Natural killer cell treated with Interleukin-12 subunit alpha and Interleukin-12 subunit beta and Interleukin-15 and Interleukin-18, amount 100 ng/mL, for 72 hours (primary cell): ENCODE measurements at regions not wholly inside any gene's neighbourhood (a gene's known extent, or its start where the extent isn't known, plus 50 kb on each side); places are given as distances from the start of the nearest gene placed in this dataset.

Experiments used
- ATAC-seq, 2 donors: fragments of 150-1000 bp; cut with Tn5 transposase in 1 of 2; sonication (Bioruptor Pico), chemical (Tn5 transposase) in 1 of 2; 2 replicates each; pipeline ENCODE4 v1.10.0; 2021
- DNase-seq: peaks from one replicate; pipeline ENCODE4 v3.0.0; 2022; ENCODE audit warnings: low spot score
- H3K27ac Mint-ChIP-seq, 2 donors: 1 replicate in 1 of 2; 2 replicates in 1 of 2; pipeline ENCODE4 v1.8.0; 2022; ENCODE audit warnings: mixed read lengths in 2 of 2, mild to moderate bottlenecking in 1 of 2, moderate library complexity in 1 of 2
- H3K27me3 Mint-ChIP-seq, 2 donors: 1 replicate in 1 of 2; 2 replicates in 1 of 2; pipeline ENCODE4 v1.8.0; 2022; ENCODE audit warnings: mixed read lengths in 2 of 2
- H3K36me3 Mint-ChIP-seq: one replicate; pipeline ENCODE4 v1.8.0; 2022; ENCODE audit warnings: mixed read lengths
- H3K4me1 Mint-ChIP-seq, 2 donors: 1 replicate in 1 of 2; 2 replicates in 1 of 2; pipeline ENCODE4 v1.8.0; 2022; ENCODE audit warnings: low read depth in 2 of 2, mixed read lengths in 2 of 2, mild to moderate bottlenecking in 1 of 2
- H3K4me3 Mint-ChIP-seq: one replicate; pipeline ENCODE4 v1.8.0; 2022; ENCODE audit warnings: mixed read lengths
- H3K9me3 Mint-ChIP-seq: 2 replicates; pipeline ENCODE4 v1.8.0; 2022; ENCODE audit warnings: mixed read lengths

DNA sequence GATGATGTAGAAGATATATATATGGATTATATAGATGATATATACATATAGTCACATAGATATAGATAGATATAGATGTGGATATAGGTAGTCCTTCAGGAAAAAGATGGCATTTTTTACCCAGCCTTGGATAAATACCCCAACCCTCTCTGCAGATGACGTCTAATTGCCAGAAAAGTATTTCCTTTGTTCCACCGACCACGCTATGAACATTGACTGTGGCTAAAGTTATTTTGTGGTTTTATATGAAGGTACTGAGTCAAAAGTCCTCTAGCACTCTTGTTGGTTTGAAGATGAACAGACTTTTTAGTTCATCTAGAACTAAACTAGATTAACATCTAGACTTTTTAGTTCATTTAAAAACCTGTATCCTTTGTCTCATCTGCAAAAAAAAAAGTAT, 207.7 kb downstream of the PLOD2 start:
- no peaks in the 10 kb centered on the region for H3K27me3 Mint-ChIP-seq
- no peaks in the 10 kb centered on the region for H3K36me3 Mint-ChIP-seq
- no peak for ATAC-seq
- H3K4me3 Mint-ChIP-seq: no peak overlapping the region
- peaks cover 1% of the 10 kb centered on the region for H3K9me3 Mint-ChIP-seq
- H3K4me1 Mint-ChIP-seq: no peaks in the 10 kb centered on the region
- no peak for DNase-seq
- H3K27ac Mint-ChIP-seq: no peak overlapping the region

DNA sequence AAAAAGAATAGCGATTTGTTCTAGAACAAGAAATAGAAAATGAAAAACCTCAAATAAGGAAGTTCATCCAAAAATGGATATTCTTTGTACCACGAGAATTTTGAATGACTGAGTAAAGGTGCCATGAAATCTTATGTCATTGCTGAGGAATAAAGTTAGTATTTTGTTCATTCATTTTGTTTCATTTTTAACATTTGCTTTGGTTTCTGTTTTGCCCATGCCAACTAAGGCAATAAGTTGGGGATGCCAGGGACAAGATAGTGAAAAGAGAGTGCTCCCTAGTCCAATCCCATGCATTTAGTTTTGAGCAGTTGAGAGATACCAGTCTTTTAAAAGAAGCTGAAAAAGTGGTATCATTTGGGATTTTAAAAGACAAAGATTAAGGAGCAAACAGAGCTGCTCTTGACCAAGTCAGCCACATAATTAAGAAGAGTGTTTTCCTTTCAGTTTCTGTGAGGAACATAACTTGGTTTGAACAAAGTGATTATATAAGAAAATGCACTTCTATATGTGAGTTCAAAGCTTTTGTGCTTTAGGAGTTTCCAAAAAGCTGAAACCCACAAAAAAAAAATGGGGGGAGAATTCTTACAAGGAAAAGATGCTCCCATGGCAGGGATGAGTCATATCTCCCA, 201.4 kb downstream of the PLOD2 start:
- no peak overlapping the region for H3K27ac Mint-ChIP-seq

GRCh38 chr3:145963111-145963510, 197.9 kb downstream of the PLOD2 start:
- Mint-ChIP-seq H3K9me3 (peaks cover 10% of the 10 kb centered on the region), H3K4me3 (no peak overlapping the region), H3K27me3 (no peaks in the 10 kb centered on the region), H3K4me1 (no peaks in the 10 kb centered on the region), H3K36me3 (no peaks in the 10 kb centered on the region), H3K27ac (no peak overlapping the region)
- ATAC-seq: no peak
- no peak for DNase-seq

More for the DNA sequence above, 201.4 kb downstream of the PLOD2 start:
- H3K4me1 Mint-ChIP-seq: no peaks in the 10 kb centered on the region
- peaks cover 7% of the 10 kb centered on the region for H3K9me3 Mint-ChIP-seq
- ATAC-seq (no peak), DNase-seq (no peak)
- no peak overlapping the region for H3K4me3 Mint-ChIP-seq
- H3K27me3 Mint-ChIP-seq: no peaks in the 10 kb centered on the region
- no peaks in the 10 kb centered on the region for H3K36me3 Mint-ChIP-seq

- Mint-ChIP-seq H3K4me3 (no peak overlapping the region), H3K9me3 (peaks cover 9% of the 10 kb centered on the region), H3K36me3 (no peaks in the 10 kb centered on the region), H3K27me3 (no peaks in the 10 kb centered on the region), H3K4me1 (no peaks in the 10 kb centered on the region), H3K27ac (no peak overlapping the region)
- no peak for ATAC-seq
- DNase-seq: no peak
These were observed 193.9 kb downstream of the PLOD2 start for GRCh38 chr3:145967043-145967442.

GRCh38 chr3:145971186-145971585, 189.8 kb downstream of the PLOD2 start:
- Mint-ChIP-seq H3K9me3 (peaks cover 3% of the 10 kb centered on the region), H3K27ac (no peak overlapping the region), H3K4me1 (no peaks in the 10 kb centered on the region), H3K36me3 (no peaks in the 10 kb centered on the region), H3K27me3 (no peaks in the 10 kb centered on the region), H3K4me3 (no peak overlapping the region)
- DNase-seq (no peak), ATAC-seq (no peak)

DNA sequence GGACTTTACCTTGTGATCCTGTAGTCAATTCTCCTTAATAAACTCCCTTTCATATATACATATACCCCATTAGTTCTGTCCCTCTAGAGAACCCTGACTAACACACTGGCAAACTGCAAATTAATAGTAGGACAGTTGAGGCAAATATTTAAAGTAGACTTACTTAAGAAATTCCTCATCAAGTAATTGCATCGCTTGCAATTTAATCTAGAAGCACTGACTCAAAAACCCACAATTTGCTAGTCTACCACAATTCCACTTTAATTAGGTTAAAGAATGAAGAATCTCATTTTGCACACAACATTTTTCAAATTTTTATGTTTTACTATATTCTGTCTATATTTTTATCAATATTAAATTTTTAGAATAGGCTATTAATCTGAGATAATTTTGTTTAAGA, 188.1 kb downstream of the PLOD2 start:
- Mint-ChIP-seq H3K27me3 (no peaks in the 10 kb centered on the region), H3K36me3 (peaks cover 2% of the 10 kb centered on the region), H3K27ac (no peak overlapping the region), H3K4me3 (no peak overlapping the region), H3K9me3 (peaks cover 10% of the 10 kb centered on the region), H3K4me1 (no peaks in the 10 kb centered on the region)
- ATAC-seq: no peak
- DNase-seq: no peak

GRCh38 chr3:145981056-145981455, 179.9 kb downstream of the PLOD2 start:
- no peak for ATAC-seq
- peaks cover 29% of the 10 kb centered on the region for H3K9me3 Mint-ChIP-seq
- H3K27ac Mint-ChIP-seq: no peak overlapping the region
- peaks cover 5% of the 10 kb centered on the region for H3K36me3 Mint-ChIP-seq
- no peak for DNase-seq
- H3K27me3 Mint-ChIP-seq: no peaks in the 10 kb centered on the region
- H3K4me1 Mint-ChIP-seq: no peaks in the 10 kb centered on the region
- H3K4me3 Mint-ChIP-seq: no peak overlapping the region

GRCh38 chr3:145983101-145983500, 177.9 kb downstream of the PLOD2 start:
- no peak for ATAC-seq
- no peak for DNase-seq
- no peaks in the 10 kb centered on the region for H3K36me3 Mint-ChIP-seq
- H3K27me3 Mint-ChIP-seq: no peaks in the 10 kb centered on the region
- H3K4me1 Mint-ChIP-seq: no peaks in the 10 kb centered on the region
- peaks cover 23% of the 10 kb centered on the region for H3K9me3 Mint-ChIP-seq
- H3K4me3 Mint-ChIP-seq: no peak overlapping the region
- no peak overlapping the region for H3K27ac Mint-ChIP-seq
